ENCODE measurements at regions not wholly inside any gene's neighbourhood (a gene's known extent, or its start where the extent isn't known, plus 50 kb on each side); places are given as distances from the start of the nearest gene placed in this dataset.

- FAIRE-seq: no peak
- no peaks in the 10 kb centered on the region for H3K9me3 ChIP-seq (ENCODE audit: low read length)
- H3K4me3 ChIP-seq (replicated peaks in 1 of 3; ENCODE audit: insufficient read depth in 1 of 3, low read depth in 2 of 3, low read length in 3 of 3): no peak overlapping the region; a peak in 2 of 6 replicates
- H2AFZ ChIP-seq (ENCODE audit: low read length): peak overlapping the region; percentile 63
- H3K4me1 ChIP-seq (ENCODE audit: insufficient read depth, low read length): no peaks in the 10 kb centered on the region
- no TSS peak for BruUV-seq (replicated peaks)
- peak; percentile 54 for ATAC-seq
- intact Hi-C loops (cut with micrococcal nuclease; ENCODE audit: unreplicated experiment) (no loop called here), in situ Hi-C loops (cut with HindIII; ENCODE audit: extremely low pct_ligation_motif_present, low pct_unique_long_range_greater_than_20kb) (no loop called here)
- no peak overlapping the region for H3K9ac ChIP-seq (ENCODE audit: insufficient read depth, low read depth, low read length)
- no peak for DNase-seq (ENCODE audit: low spot score)
- POLR2A ChIA-PET: no interaction called here
- 6% methylated on average over 3 of the region's 3 CpGs for WGBS (ENCODE audit: low lambda C conversion rate)
- H3K79me2 ChIP-seq (ENCODE audit: insufficient read depth, low read length): no peaks in the 10 kb centered on the region
- CTCF ChIA-PET (ENCODE audit: low intra/inter-chr PET ratio, low total read pairs): no interaction called here
- TF ChIP-seq RAD51 (IDR thresholded peaks at IDR 0.05; ENCODE audit: borderline replicate concordance): peak; percentile 77; the same call in 1 of the 2 replicates
- no peak for TF ChIP-seq ZNF556 (CRISPR knock-in tag; IDR thresholded peaks at IDR 0.05; ENCODE audit: borderline replicate concordance)
- TF ChIP-seq USF2 (IDR thresholded peaks at IDR 0.05; ENCODE audit: low read depth, low read length): peak; percentile 74
- no peak; the same call in 1 of the 2 replicates for TF ChIP-seq USF2 (CRISPR knock-in tag; IDR thresholded peaks at IDR 0.05; ENCODE audit: borderline replicate concordance)
- no peak for TF ChIP-seq POLR2AphosphoS2 (IDR thresholded peaks at IDR 0.05; ENCODE audit: low read depth, low read length)
- no peaks in the 10 kb centered on the region for H4K20me1 ChIP-seq (ENCODE audit: insufficient read depth, low read length)
- no peaks in the 10 kb centered on the region for H3K36me3 ChIP-seq (replicated peaks in 1 of 2; ENCODE audit: control insufficient read depth in 1 of 2, insufficient read depth in 2 of 2, low read length in 2 of 2)
- no peak overlapping the region for H3K27ac ChIP-seq (ENCODE audit: extremely low read length, insufficient read depth, low read length)
- H3K4me2 ChIP-seq (ENCODE audit: low read depth, low read length): peak overlapping the region; percentile 18; the same call in 1 of the 2 replicates
- no peaks in the 10 kb centered on the region for H3K27me3 ChIP-seq (ENCODE audit: control insufficient read depth in 1 of 2, insufficient read depth in 2 of 2, low read length in 2 of 2)
Observed at GRCh38 chr4:60187428-60187827, 1012.7 kb upstream of the ADGRL3 start.

GRCh38 chr4:60189286-60189685 is 1010.8 kb upstream of the ADGRL3 start:
- CTCF ChIA-PET (ENCODE audit: low intra/inter-chr PET ratio, low total read pairs): no interaction called here
- no peak for DNase-seq (ENCODE audit: low spot score)
- no TSS peak for BruUV-seq (replicated peaks)
- Histone ChIP-seq H2AFZ (ENCODE audit: low read length) (no peak overlapping the region), H4K20me1 (ENCODE audit: insufficient read depth, low read length) (no peaks in the 10 kb centered on the region), H3K4me2 (ENCODE audit: low read depth, low read length) (no peak overlapping the region), H3K9ac (ENCODE audit: insufficient read depth, low read depth, low read length) (no peak overlapping the region), H3K79me2 (ENCODE audit: insufficient read depth, low read length) (no peaks in the 10 kb centered on the region), H3K27ac (ENCODE audit: extremely low read length, insufficient read depth, low read length) (no peak overlapping the region), H3K4me1 (ENCODE audit: insufficient read depth, low read length) (no peaks in the 10 kb centered on the region), H3K36me3 (replicated peaks in 1 of 2; ENCODE audit: control insufficient read depth in 1 of 2, insufficient read depth in 2 of 2, low read length in 2 of 2) (no peaks in the 10 kb centered on the region), H3K27me3 (ENCODE audit: control insufficient read depth in 1 of 2, insufficient read depth in 2 of 2, low read length in 2 of 2) (no peaks in the 10 kb centered on the region), H3K4me3 (replicated peaks in 1 of 3; ENCODE audit: insufficient read depth in 1 of 3, low read depth in 2 of 3, low read length in 3 of 3) (no peak overlapping the region), H3K9me3 (ENCODE audit: low read length) (no peaks in the 10 kb centered on the region)
- ATAC-seq: no peak
- intact Hi-C loops (cut with micrococcal nuclease; ENCODE audit: unreplicated experiment): no loop called here
- peak; percentile 99 for TF ChIP-seq ATF7 (IDR thresholded peaks at IDR 0.05)
- TF ChIP-seq ATF7 (CRISPR knock-in tag; IDR thresholded peaks at IDR 0.05): no peak
- no peak for TF ChIP-seq HINFP (CRISPR knock-in tag; IDR thresholded peaks at IDR 0.05; ENCODE audit: low read depth)
- TF ChIP-seq CREB1 (IDR thresholded peaks at IDR 0.05): peak; percentile 97
- no peak for TF ChIP-seq CREB1 (CRISPR knock-in tag; IDR thresholded peaks at IDR 0.05)
- TF ChIP-seq SIN3A (IDR thresholded peaks at IDR 0.05; ENCODE audit: borderline replicate concordance, low read depth, low read length): no peak
- TF ChIP-seq FOXP1 (IDR thresholded peaks at IDR 0.05): no peak
- TF ChIP-seq FOXP1 (CRISPR knock-in tag; IDR thresholded peaks at IDR 0.05): no peak
- in situ Hi-C loops (cut with HindIII; ENCODE audit: extremely low pct_ligation_motif_present, low pct_unique_long_range_greater_than_20kb): no loop called here
- WGBS (ENCODE audit: low lambda C conversion rate): under 1% methylated on average over 5 of the region's 5 CpGs
- FAIRE-seq: no peak
- POLR2A ChIA-PET: no interaction called here
